ENCODE measurements at regions not wholly inside any gene's neighbourhood (a gene's known extent, or its start where the extent isn't known, plus 50 kb on each side); places are given as distances from the start of the nearest gene placed in this dataset.

DNA sequence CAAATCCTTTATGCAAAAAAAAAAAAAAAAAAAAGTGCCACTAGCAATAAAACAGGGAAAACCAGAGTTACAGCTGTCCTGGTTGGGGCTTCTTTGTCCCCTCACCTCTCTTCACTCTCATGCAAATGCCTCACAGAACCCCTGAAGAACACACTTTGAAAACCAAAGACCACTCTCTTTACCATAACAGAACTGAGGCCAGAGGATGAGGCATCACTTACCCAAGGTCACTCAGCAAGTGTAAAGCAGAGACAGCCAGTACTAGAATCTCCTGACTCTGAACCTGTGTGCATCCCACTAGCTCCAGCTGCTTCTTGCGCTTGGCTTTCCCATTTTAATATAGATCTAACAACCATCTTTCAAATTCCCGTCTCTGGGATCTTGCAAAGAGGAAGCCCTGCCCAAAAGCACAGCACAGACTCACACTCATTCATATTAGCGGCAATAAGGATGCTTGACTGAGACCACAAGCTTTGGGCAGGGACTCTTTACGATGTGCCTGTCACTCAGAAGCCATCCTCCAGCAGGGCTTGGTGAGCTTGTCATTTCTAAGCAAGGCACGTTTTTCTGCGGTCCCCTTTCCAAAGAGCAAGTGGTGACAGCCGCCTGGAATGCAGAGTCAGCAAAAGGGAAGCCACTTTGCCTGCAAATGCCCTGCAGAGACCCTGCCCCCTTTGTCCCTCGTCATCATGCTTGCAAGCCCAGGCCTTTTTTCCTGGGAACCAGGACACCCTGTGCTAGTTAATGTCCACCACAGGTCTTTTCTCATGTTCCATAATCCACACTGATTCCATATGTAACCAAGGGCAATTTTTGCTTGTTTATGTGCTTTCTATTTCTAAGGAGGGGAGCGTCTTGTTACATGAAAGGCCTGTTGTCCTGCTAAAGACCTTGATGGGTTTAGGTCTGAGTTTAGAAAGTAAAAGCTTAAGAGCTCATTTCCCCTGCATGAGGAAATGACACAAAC, 76.5 kb upstream of the NFIA start:
- intact Hi-C loops (cut with micrococcal nuclease; ENCODE audit: unreplicated experiment): no loop called here
- no peaks in the 10 kb centered on the region for H4K20me1 ChIP-seq (ENCODE audit: insufficient read depth, low read length)
- H3K9me3 ChIP-seq (ENCODE audit: low read length): no peaks in the 10 kb centered on the region
- H3K4me2 ChIP-seq (ENCODE audit: low read length): no peak overlapping the region
- ChIA-PET CTCF (ENCODE audit: unreplicated experiment) (no interaction called here), POLR2A (no interaction called here)
- no peak for DNase-seq (ENCODE audit: low spot score)
- no peaks in the 10 kb centered on the region for H3K79me2 ChIP-seq (ENCODE audit: insufficient read depth, low read depth, low read length)
- H3K4me1 ChIP-seq (ENCODE audit: insufficient read depth, low read length, poor library complexity, severe bottlenecking): no peaks in the 10 kb centered on the region
- H3K36me3 ChIP-seq (ENCODE audit: insufficient read depth, low read length): no peaks in the 10 kb centered on the region
- H2AFZ ChIP-seq (ENCODE audit: low read length): no peak overlapping the region
- H3K9me2 ChIP-seq (ENCODE audit: insufficient read depth, low read length): no peaks in the 10 kb centered on the region
- TF ChIP-seq CTCF (conservative IDR thresholded peaks at IDR 0.05; ENCODE audit: low read length) (no peak), EZH2phosphoT487 (IDR thresholded peaks at IDR 0.05; ENCODE audit: borderline replicate concordance, low read depth, low read length) (no peak)
- no peak overlapping the region for H3K27ac ChIP-seq (ENCODE audit: low read depth, low read length, poor library complexity, severe bottlenecking)
- BruUV-seq (replicated peaks): no TSS peak
- H3K4me3 ChIP-seq (ENCODE audit: low read depth, low read length, poor library complexity, severe bottlenecking): no peak overlapping the region

DNA sequence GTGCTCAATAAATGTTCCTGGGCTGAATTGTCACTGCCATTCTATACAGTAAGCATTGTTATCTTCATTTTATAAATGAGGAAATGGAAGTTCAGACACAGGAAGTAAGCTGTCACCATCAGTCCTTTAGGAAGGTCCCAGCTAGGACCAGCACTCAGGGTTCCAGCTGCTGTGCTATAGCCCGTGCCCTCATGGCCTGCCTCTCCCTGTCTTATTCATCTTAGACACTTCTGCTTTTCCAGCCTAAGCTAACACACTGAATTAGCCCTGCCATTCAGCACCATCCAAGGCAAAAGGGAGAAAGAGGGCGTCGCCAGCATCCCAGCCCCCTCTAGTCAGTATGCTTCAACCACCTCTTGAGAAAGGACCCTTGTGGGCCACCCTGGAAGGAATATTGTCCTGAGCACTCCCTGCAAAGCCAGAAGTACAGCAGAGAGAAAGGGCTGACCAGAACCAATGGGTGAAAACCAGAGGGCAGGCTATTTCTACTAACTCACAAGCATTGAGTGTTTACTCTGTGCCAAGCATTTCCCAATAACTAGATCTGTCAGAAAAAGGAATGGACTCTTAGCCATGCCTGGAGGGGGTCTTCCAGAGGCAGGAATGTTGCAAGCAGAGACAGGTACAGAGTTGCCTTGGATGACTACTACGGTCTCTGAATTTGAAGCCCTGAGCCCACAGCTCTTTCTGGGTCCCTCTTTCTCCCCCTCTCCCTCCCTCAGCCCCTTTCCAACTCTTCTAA, 77.9 kb upstream of the NFIA start:
- ChIA-PET POLR2A (no interaction called here), CTCF (ENCODE audit: unreplicated experiment) (interaction anchor here (0.7 kb wide), 1 partner anchor 87 kb away, joined by 3 read pairs; no protein-coding TSS in a partner anchor)
- no peak overlapping the region for H2AFZ ChIP-seq (ENCODE audit: low read length)
- no peaks in the 10 kb centered on the region for H3K79me2 ChIP-seq (ENCODE audit: insufficient read depth, low read depth, low read length)
- H4K20me1 ChIP-seq (ENCODE audit: insufficient read depth, low read length): no peaks in the 10 kb centered on the region
- intact Hi-C loops (cut with micrococcal nuclease; ENCODE audit: unreplicated experiment): no loop called here
- H3K36me3 ChIP-seq (ENCODE audit: insufficient read depth, low read length): no peaks in the 10 kb centered on the region
- H3K4me2 ChIP-seq (ENCODE audit: low read length): no peak overlapping the region
- DNase-seq (ENCODE audit: low spot score): peak; percentile 5
- TF ChIP-seq CTCF (conservative IDR thresholded peaks at IDR 0.05; ENCODE audit: low read length) (no peak), EZH2phosphoT487 (IDR thresholded peaks at IDR 0.05; ENCODE audit: borderline replicate concordance, low read depth, low read length) (no peak)
- no peaks in the 10 kb centered on the region for H3K9me3 ChIP-seq (ENCODE audit: low read length)
- H3K4me1 ChIP-seq (ENCODE audit: insufficient read depth, low read length, poor library complexity, severe bottlenecking): no peaks in the 10 kb centered on the region
- no peaks in the 10 kb centered on the region for H3K9me2 ChIP-seq (ENCODE audit: insufficient read depth, low read length)
- no TSS peak for BruUV-seq (replicated peaks)
- no peak overlapping the region for H3K27ac ChIP-seq (ENCODE audit: low read depth, low read length, poor library complexity, severe bottlenecking)
- no peak overlapping the region for H3K4me3 ChIP-seq (ENCODE audit: low read depth, low read length, poor library complexity, severe bottlenecking)

Measured in OCI-LY7 (cell line).